HPDE6-E6E7 (cell line): ENCODE measurements at regions not wholly inside any gene's neighbourhood (a gene's known extent, or its start where the extent isn't known, plus 50 kb on each side); places are given as distances from the start of the nearest gene placed in this dataset.

ENCODE experiments used
- DNase-seq: peaks from one replicate; pipeline ENCODE4 v3.0.0; 2011; ENCODE audit warnings: missing footprints; ENCODE audit errors: extremely low spot score

DNA sequence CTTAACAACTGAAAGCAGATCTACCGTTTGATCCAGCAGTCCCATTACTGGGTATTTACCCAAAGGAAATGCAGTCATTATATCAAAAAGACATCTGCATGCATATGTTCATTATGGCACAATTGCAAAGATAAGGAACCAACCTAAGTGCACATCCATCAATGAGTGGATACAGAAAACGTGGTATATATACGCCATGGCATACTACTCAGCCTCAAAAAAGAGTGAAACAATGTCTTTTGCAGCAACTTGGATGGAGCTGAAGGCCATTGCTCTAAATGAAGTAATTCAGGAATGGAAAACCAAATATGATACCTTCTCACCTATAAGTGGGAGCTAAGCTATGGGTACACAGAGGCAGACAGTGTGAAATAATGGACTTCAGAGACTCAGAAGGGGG lies 169.3 kb downstream of the ZBTB18 start:
- DNase-seq: no peak

DNA sequence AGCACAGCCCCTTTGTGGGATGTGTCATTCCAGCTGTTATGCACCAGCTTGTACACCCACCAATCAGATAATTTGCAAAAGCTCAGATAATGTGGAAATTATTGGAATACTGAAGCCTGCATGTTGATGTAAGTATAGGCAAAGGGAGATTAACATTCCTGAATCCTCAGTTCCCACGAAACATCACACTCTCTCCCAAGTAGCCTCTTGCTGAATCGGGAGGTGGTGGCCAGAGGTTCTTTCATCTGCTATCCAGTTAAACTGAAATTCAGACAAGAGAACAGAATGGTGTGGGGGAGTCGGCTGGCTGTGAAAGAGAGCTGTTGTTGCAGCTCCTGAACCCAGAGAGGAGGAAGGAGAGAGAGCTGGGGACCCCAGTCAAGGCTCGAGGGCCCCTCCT lies 170.9 kb downstream of the ZBTB18 start:
- no peak for DNase-seq

DNA sequence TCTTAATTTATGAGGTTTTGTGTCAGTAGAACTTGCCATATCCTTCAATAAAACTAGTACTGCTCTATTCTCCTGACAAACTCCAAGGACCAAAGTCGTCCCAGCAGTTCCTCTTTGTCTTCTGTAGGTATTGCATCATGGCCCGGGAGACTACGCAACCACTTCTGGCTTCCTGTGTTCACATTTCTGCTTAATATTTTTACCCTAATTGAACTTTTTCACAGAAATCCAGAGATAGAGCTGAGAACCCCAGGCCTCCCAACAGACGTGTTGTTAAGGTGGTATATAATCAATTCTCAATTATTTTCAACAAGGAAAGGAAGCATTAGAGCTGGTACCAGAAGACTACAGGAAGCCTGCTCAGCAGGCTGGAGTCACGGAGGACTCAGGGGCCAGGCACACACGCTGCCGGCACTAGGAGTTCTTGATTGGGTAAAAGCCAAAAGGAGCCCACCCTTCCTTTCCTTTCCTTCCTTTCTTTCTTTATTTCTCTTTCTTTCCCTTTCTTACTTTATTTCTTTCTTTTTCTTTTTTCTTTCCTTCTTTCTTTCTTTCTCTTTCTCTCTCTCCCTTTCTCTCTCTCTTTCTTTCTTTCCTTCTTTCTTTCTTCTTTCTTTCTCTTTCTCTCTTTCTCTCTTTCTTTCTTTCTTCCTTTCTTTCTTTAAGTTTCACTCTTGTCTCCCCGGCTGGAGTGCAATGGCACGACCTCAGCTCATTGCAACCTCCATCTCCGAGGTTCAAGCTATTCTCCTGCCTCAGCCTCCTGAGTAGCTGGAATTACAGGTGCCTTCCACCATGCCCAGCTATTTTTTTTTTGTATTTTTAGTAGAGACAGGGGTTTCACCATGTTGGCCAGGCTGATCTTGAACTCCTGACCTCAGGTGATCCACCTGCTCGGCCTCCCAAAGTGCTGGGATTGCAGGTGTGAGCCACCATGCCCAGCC lies 173.7 kb downstream of the ZBTB18 start:
- DNase-seq: no peak

DNA sequence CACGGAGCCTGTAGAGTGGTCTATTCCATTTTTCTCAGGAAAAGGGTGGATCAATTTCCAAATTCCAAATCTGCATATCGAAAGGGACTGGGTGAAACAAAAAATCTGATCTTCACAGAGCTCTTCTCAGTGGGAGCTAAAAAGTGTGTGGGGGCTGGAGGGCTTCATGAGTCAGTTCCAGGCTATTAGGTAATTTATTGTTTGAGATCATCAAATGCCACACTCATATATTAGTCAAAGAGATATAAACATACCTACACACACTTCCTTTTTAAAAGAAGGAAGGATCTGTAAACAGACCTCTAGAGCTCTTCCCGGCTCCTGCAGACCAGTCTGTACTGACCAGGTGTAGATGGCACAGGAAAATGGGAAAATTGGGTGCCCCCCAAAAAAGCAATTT lies 175.4 kb downstream of the ZBTB18 start:
- DNase-seq: peak; percentile 14

DNA sequence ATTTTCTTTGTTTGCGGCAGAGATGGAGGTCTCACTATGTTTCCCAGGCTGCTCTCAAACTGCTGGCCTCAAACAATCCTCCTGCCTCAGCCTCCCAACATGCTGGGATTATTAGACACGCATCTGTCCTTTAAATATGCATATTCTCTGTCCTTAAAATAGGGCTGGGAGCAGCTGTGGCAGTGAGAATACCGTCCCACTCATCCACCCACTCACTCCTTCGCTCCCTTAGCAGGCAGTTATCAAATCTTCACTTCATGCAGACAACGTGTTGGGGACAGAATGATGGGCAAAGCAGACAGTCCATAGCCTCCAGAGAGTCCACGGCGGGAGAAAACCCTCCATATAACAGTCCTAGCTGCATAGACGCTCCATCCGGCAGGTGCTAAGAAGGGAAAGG lies 179.4 kb downstream of the ZBTB18 start:
- no peak for DNase-seq

DNA sequence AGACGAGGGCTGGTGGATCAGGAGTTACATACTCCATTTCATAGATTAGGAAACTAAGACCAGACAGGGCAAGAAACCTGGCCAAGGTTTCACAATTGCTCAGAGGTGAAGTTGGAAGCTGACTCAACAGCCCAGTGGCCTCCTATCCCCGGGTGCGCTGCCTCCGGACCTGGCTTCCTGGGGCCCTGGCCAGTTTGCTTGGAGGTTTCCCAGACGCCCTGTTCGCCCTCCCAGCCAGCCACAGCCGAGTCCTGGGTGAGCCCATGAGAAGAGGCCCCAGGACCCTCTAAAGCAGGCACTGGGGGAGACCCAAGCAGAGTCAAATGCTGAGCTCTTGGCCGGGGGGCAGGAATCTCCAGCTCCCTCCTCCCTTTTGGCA lies 180.1 kb downstream of the ZBTB18 start:
- peak; percentile 37 for DNase-seq

DNA sequence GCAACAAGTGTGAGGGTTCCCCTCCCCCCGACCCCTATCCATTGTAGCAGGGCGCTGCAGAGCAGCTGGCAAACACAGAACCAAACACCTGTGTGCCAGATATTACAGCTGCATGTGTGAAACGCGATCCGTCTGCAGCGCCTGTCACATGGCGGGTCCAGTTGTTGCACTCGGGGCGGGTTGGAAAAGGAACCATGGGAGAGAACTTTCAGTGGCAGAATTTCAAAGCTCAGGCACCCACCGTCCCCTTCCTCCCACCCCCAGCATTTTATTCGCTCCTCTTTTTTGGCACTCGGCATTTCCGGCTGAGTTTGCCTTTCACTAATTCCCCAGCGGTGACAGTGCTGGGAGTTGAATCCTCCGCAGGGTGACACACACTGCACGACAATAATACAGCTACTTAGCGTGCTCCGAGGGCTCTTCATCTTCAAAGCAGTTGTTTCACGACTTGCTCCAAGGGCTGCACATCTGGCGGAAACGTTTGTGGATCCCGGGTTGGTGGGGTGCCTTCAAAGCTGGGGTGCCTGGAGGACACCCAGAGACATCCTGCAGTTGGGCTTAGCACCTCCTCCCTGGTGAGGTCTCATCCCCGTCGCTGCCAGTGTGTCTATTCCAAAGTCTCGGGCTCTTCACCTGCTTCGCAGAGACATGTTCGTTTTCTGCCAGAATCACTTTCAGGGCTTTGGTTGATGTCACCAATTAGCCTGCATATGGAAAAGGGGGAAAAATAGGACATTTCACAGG lies 180.7 kb downstream of the ZBTB18 start:
- peak; percentile 23 for DNase-seq

DNA sequence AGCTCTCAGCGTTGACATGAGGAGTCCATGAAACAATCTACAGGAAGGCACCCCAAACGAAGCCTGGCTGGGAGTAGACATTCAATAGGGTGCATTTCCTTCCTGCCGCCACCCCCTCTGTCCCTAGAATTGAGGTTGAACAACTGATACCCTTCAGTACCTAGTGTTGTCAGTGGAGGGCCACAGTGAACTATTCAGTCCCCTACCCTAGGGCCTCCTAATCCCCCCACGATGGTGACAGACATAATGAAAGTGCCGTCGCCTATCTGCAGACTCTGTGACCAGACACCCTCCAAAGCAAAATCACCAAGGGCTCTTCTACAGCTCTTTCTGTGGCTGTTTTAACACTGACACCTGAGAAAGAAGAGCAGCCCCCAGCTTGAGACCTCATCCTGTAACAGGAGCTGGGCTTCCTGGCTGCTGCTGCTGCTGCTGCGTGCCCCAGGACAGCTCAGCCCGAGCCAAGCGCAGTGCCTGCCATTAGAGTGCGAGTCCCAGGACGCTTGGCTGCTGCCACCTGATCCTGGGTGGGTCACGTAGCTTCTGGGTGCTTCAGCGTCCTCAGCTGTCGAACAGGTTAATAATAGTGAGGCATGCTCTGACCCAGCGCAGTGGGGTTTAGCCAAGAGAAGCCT lies 183.0 kb downstream of the ZBTB18 start:
- no peak for DNase-seq

DNA sequence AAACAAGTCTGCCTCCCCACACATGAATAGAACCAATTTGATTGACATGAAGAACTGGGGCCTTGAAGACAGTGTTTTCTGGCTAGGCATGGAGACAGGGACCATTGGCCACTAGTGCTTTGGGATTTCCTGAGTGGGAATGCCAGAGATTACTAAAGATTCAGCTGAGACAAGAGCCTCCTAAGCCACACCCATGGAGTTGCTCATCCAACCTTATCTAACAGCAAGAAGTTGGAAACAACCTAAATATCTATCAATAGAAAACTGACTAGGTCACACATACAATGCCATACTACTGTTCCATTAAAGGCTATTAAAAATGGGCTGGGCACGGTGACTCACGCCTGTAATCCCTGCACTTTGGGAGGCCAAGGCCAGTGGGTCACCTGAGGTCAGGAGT lies 184.1 kb downstream of the ZBTB18 start:
- no peak for DNase-seq

DNA sequence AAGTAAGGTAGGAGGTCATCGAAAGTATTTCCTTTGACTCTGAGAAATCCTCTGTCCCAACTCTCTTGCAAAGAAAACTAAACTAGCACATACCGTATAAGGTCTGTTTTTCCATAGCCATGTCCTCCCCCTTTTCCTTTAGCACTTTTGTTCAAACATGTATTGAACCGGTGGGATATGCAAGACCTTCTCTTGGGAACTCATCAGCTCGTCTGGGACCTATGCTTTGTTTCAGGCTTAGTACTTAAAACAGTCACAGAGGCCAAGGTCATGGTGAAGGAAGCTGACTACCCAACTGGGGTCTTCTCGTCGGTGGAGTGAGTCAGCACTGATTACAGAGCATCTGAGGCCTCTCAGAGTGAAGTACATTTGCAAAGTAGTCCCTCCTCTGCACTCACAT lies 185.0 kb downstream of the ZBTB18 start:
- DNase-seq: no peak

DNA sequence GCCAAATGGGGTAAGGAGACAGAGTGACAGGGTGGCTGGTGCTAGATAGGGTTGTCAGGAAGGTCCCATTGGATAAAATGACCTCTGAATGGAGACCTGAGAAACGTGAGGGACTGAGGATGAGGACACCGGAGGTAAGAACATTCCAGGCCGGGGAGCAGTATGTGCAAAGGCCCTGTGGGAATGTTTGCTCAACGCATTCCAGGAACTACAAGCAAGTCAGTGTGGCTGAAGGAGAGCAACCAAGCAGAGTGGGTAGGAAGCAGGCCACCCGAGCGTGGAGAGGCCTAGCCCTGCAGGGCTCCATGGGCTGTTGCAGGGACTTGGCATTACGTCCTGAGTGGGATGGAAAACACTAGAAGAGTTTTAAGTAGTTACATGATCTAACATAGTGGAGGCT lies 185.6 kb downstream of the ZBTB18 start:
- DNase-seq: no peak

DNA sequence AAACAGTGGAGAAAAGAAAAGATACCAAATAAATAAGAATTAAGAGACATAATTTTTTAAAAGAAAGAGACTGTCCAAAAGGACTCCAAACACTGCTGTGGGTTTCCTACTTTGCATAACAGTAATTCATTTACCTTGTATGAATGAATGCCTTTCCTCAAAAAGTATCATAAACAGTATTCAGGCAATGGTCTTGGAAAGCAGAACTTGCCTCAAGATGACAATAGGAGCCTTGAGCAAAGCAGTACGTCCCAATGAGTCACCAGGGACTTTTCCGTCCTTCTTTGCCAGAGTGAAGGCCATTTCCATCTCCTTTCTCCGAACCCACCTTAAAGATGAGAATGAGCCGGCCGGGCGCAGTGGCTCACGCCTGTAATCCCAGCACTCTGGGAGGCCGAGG lies 186.4 kb downstream of the ZBTB18 start:
- no peak for DNase-seq

DNA sequence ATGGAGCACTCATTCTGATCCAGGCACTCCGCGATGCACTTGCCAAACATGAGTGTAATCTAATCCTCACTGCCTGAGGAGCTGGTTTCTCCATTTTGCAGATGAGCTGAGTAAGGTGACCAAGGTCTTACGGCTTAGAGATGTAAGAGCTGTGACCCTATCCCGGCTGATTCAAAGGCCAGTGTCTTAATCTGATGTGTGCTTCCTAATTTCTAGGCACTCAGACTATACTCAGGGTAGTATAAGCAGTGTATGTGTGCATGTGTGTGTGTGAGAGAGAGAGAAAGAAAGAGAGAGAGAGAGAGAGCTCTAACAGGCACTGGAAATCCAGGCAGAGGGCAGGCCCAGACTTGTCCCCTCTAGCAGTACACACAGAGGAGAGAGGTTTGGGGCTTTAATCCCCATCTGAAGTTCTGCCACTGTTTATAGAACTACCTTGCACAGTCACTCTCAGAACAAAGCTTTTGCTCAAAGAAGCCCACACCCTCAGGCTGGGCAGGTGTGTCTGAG lies 188.2 kb downstream of the ZBTB18 start:
- DNase-seq: peak; percentile 70

DNA sequence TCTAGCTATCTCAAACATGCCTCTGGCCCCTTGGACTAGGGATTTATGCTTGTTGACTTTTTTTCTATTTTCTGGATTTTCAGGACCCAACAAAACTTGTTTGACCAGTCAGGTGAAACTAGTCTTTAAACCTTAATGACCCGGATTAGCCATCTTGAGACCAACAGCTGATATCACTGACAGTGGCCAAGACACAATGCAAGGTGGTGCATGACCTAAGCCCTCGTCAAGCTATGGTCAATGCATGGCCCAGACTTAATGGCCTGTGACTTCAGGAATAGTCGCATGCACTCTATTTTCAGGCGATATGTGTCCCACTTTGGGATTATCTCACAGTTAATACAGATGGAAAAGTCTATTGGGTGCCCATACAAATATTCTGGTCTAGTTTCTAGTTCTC lies 190.4 kb downstream of the ZBTB18 start:
- DNase-seq: no peak

DNA sequence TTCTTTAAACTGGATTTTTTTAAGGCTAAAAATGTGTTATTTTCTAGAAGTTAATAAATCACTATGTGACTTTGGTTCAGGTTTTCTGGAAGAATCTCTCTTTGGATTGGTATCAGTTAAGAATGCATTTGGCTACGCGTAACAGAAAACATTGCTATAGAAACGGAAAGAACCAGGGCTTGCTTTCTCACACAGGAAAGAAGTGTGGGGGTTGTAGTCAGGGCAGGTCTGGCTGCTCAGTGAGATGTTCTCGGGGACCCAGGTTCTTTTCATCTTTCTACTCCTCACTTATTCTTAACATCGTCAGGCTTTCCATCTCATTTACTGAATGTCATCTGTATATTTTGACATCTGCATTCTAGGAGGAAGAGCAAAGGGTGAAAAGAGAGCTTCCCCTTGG lies 191.4 kb downstream of the ZBTB18 start:
- no peak for DNase-seq

DNA sequence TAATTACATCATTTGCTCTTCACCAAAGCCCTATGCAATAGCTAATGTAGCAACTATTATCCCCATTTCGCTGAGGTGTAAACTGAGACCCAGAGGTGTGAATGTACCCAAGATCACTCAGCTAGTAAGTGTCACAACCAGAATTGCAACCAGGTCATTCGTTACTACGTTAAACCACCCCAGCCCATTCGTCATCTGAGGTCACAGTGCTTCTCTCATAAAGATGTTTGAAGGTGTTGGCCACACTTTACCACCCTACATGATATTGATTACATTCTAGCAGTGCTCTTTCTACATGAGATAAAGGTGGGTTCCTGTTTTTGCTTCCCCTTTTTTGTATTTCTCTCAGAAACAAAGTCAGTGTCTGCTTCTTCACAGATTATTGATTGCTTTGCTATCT lies 195.3 kb downstream of the ZBTB18 start:
- no peak for DNase-seq

DNA sequence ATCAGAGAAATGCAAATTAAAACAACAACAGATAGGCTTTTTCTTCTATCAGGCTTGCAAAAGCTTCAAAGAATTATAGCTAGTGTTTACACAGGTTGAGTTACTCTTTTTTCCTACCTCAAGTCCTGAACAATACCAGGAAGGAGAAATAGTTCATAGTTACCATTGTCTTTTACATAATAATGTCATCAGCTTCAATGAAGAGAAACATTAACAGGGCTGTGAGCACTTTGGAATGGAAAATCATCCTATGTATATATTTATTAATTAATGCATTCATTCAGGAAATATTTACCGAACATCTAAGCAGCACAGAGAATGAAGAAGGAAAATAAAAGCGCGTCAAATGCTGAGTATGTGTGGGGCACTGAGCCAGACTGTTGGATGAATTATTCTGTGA lies 197.3 kb downstream of the ZBTB18 start:
- no peak for DNase-seq

DNA sequence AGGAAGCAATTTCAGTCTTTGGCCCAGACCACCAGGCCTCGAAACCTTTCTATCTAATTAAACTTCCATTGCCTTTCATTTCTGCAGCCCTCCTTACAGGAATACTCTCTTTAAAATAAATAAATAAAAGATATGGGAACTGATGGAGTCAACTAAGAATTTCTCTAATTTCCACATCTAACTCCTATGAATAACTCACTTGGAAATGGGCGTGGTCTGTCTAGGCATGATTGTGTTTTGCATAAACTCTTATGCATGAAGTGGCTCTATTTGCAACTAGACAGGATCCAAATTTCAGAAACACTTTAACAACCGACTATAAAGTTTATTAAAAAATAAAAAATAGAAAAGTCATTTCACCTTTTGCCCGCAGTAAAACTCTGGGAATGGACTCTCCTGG lies 199.5 kb downstream of the ADSS2 start:
- DNase-seq: no peak

DNA sequence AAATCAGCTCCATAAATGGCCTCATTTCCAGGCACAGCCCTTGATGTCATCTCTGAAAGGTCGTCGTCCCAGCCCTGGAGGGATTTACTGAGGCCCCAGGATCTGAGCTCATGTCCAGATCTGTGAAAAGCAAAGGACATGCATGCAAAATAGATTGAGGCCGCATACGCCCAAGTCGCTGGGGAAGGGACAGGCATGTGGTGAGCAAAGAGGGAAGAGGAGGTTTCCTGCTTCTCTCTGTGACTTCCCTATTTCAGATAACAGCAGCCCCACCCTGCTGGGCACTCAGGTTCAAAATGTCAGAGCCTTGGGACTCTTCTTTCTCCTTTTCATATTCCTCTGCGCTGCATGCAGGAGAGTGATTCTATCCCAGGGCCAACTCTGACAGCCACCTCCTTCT lies 197.2 kb downstream of the ADSS2 start:
- no peak for DNase-seq

DNA sequence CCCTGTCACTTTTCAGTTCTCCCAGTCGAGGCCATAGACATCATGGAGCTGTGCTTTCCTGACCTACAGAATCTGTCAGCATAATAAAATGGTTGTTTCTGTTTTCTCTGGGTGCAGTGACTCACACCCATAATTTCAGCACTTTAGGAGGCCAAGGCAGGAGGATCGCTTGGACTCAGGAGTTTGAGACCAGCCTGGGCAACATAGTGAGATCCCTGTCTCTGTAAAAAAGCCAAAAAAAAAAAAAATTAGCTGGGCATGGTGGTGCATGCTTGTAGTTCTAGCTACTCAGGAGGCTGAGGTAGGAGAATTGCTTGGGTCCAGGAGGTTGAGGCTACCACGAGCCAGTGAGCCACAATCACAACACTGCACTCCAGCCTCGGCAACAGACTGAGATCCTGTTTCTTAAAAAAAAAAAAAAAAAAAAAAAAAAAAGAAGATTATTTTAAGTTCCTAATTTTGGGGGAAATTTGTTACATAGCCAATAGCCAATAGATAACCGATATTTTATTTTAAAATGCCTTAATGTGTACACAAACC lies 196.2 kb downstream of the ADSS2 start:
- DNase-seq: no peak

DNA sequence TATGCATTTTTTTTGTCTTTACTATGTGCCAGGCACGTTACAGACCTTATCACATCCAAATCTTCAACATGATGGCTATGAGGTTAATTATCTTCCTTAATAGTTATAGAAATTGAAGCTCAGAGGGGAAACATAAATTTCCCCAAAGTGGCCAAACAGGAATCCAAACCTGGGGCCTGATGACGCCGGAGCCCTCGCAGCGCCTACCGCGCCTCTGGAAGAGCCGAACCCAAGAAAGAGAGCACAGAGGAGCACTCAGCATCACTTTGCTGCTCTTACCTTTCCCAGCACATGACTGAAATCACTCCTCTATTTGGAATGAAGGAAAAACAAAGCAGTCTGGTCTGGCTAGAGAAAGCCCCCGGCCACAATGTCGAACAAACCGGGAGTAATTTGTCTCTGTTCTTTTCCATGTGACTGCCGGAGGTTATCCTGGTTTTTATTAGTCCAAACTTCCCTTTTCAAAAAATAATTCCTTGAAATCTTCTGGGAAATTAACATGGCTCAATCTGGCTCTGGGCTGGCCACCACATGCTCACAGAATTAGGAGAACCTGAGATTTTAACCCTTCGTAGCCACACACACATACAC lies 195.5 kb downstream of the ADSS2 start:
- no peak for DNase-seq

DNA sequence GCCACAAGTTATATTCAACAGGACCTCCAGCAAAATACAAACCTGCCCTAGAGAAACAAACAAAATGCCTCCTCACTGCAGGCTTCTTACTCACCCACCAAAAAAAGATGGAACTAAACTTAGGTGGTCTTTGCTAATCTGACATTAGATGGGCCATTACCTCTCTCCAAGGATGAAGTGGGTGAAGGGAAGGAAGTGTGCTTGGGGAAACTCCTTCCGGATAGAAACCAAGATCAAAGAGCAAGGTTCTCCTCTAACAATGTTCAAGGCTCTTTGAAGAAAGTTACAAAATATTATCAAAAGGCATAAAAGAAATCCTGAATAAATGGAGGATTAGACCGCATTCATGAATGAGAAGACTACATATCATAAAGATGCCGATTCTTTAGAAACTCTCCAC lies 187.5 kb downstream of the ADSS2 start:
- DNase-seq: no peak
